Heart right ventricle (tissue), 16 donors: ENCODE measurements at regions not wholly inside any gene's neighbourhood (a gene's known extent, or its start where the extent isn't known, plus 50 kb on each side); places are given as distances from the start of the nearest gene placed in this dataset.

Source experiments
- ATAC-seq, 8 donors: fragments of 200-7000 bp; cut with Tn5 transposase; one replicate each; pipeline ENCODE4 v1.9.1; 2020; ENCODE audit warnings: mild to moderate bottlenecking in 8 of 8, moderate library complexity in 8 of 8, moderate number of reproducible peaks in 1 of 8
- DNase-seq, 2 donors: peaks; one replicate each; pipeline ENCODE4 v3.0.0-alpha.2; 2020
- H3K27ac ChIP-seq, 10 donors: fragments of 200-600 bp; sonication (generic) in 2 of 10; one replicate each; pipeline versions ENCODE4 v1.5.0 to v1.8.0; 2020 to 2022; ENCODE audit warnings: mild to moderate bottlenecking in 3 of 10
- H3K27me3 ChIP-seq, 7 donors: fragments of 200-600 bp; one replicate each; pipeline ENCODE4 v1.8.0; 2021 to 2022; ENCODE audit warnings: mild to moderate bottlenecking in 2 of 7
- H3K36me3 ChIP-seq, 9 donors: fragments of 200-600 bp; sonication (generic) in 1 of 9; one replicate each; pipeline versions ENCODE4 v1.5.0 to v1.8.0; 2020 to 2022; ENCODE audit warnings: mild to moderate bottlenecking in 2 of 9
- H3K4me1 ChIP-seq, 9 donors: fragments of 200-600 bp; sonication (generic) in 1 of 9; one replicate each; pipeline versions ENCODE4 v1.5.0 to v1.8.0; 2020 to 2022; ENCODE audit warnings: mild to moderate bottlenecking in 4 of 9
- H3K4me3 ChIP-seq, 10 donors: fragments of 200-600 bp; sonication (generic) in 2 of 10; one replicate each; pipeline versions ENCODE4 v1.5.0 to v1.8.0; 2020 to 2022; ENCODE audit warnings: mild to moderate bottlenecking in 7 of 10, moderate library complexity in 2 of 10
- H3K9me3 ChIP-seq, 11 donors: fragments of 200-600 bp in 10 of 11; sonication (generic) in 2 of 11; one replicate each; pipeline versions ENCODE4 v1.5.0 to v1.8.0; 2013 to 2022; ENCODE audit warnings: mild to moderate bottlenecking in 2 of 11, control low read depth in 1 of 11, moderate library complexity in 1 of 11
- CTCF ChIP-seq, 9 donors: fragments of 200-600 bp; sonication (generic) in 2 of 9; IDR thresholded peaks; one replicate each; pipeline versions ENCODE4 v1.5.0 to v1.8.0; 2021 to 2022; ENCODE audit warnings: antibody characterized with exemption in 9 of 9, mild to moderate bottlenecking in 5 of 9, moderate library complexity in 1 of 9
- WGBS, 2 donors: extraction: QIAGEN DNeasy Blood & Tissue Kit; methylation state at CpG; one replicate each; pipeline ENCODE4 v1.1.7; 2013; ENCODE audit warnings: inconsistent platforms in 1 of 2; 5-methylcytosine and 5-hydroxymethylcytosine counted together
- intact Hi-C, 10 donors: fragments of 100-400 bp; cut with DNase I; formaldehyde crosslinking; loops; one replicate each; pipeline versions ENCODE4 v1.11.1 to v1.14.2; 2022
- donor health status: Arrhythmogenic right ventricular cardiomyopathy.
- donor health status: ischemic (EF 13 %, LVEDD 7.1; RV severe dilation, severe dysfunction).
- donor health status: healthy with polysubstance abuse.
- donor health status: DM: no; HTN: yes; CAD: no.
- donor health status: DM: no; HTN: no; CAD: no.
- donor health status: ischemic (EF 25% LVEDD 6.9; RV normal size, moderate dysfunction).
- donor health status: ischemic (EF 25% LVEDD 5.7; RV mildly dilated, moderate dysfunction).
- donor health status: healthy.
- donor health status: DM: yes; HTN: yes; CAD: no.
- donor health status: Ischemic cardiomyopathy.
- donor health status: ischemic (EF 35%, LVEDD 5.7; RV mildly dilated, moderate dysfunction).
- donor health status: nonischemic (EF 11% LVEDD 7.7; RV severe dilation, severe dysfunction).
- donor health status: DM: yes; HTN: yes; CAD: no.
- donor health status: PGD.
- donor health status: ischemic (EF 29% LVEDD 5.4; RV normal size, mild dysfunction).
- donor health status: nonischemic (EF 23%, LVEDD 6.1; RV moderate dilation, normal function).

- DNase-seq (peak in 1 of 2 donors; percentile 42), ATAC-seq (peak in 3 of 8 donors; percentile 20 to 65 (median 57))
- H3K9me3 ChIP-seq = no peaks in the 10 kb centered on the region
- peaks cover 0 to 46% (median 8%) of the 10 kb centered on the region in 7 donors for H3K27me3 ChIP-seq
- no peak for TF ChIP-seq CTCF (IDR thresholded peaks at IDR 0.05)
- intact Hi-C loops = loop anchor here in 6 of 10 donors (2.0 to 10.0 kb wide), 8 partner anchors 81 to 405 kb away; partner anchors contain the start of gene PDE10A (in 2 of the 6)
- H3K4me1 ChIP-seq = peaks cover 2 to 26% (median 16%) of the 10 kb centered on the region in 9 donors
- peak overlapping the region in 1 of 10 donors; percentile 44 for H3K4me3 ChIP-seq
- WGBS, 2 donors = 64 to 75% methylated on average over 14 of the region's 14 CpGs
- peak overlapping the region in 5 of 10 donors; percentile 40 to 65 (median 54) for H3K27ac ChIP-seq
- H3K36me3 ChIP-seq = no peaks in the 10 kb centered on the region
Measured at GRCh38 chr6:165847407-165848085, 184.5 kb upstream of the PDE10A start.

GRCh38 chr6:165846123-165846966 lies 183.3 kb upstream of the PDE10A start:
- Histone ChIP-seq H3K4me1 (peaks cover 2 to 26% (median 16%) of the 10 kb centered on the region in 9 donors), H3K36me3 (no peaks in the 10 kb centered on the region), H3K9me3 (no peaks in the 10 kb centered on the region), H3K27ac (peak overlapping the region in 9 of 10 donors; percentile 20 to 65 (median 54)), H3K27me3 (peaks cover 0 to 34% (median 5%) of the 10 kb centered on the region in 7 donors), H3K4me3 (peak overlapping the region in 9 of 10 donors; percentile 1 to 52 (median 41))
- no peak for DNase-seq
- peak in 4 of 8 donors; percentile 20 to 60 (median 54) for ATAC-seq
- intact Hi-C loops = loop anchor here in 6 of 10 donors (2.0 to 10.0 kb wide), 7 partner anchors 80 to 404 kb away; partner anchors contain the start of gene PDE10A (in 2 of the 6)
- 44 to 67% methylated on average over 22 of the region's 22 CpGs for WGBS, 2 donors
- TF ChIP-seq CTCF (IDR thresholded peaks at IDR 0.05) = no peak

GRCh38 chr6:165845493-165845892 lies 182.5 kb upstream of the PDE10A start:
- Histone ChIP-seq H3K27me3 (peaks cover 0 to 29% (median 0%) of the 10 kb centered on the region in 7 donors), H3K9me3 (no peaks in the 10 kb centered on the region), H3K27ac (no peak overlapping the region), H3K4me3 (no peak overlapping the region), H3K4me1 (peaks cover 2 to 26% (median 16%) of the 10 kb centered on the region in 9 donors), H3K36me3 (no peaks in the 10 kb centered on the region)
- ATAC-seq (no peak), DNase-seq (no peak)
- intact Hi-C loops = loop anchor here in 5 of 10 donors (5.0 to 10.0 kb wide), 6 partner anchors 81 to 403 kb away; partner anchors contain the start of gene PDE10A (in 2 of the 5)
- 85 to 88% methylated on average over 3 of the region's 3 CpGs for WGBS, 2 donors
- TF ChIP-seq CTCF (IDR thresholded peaks at IDR 0.05) = no peak

GRCh38 chr6:165844801-165845364 lies 181.8 kb upstream of the PDE10A start:
- Histone ChIP-seq H3K9me3 (no peaks in the 10 kb centered on the region), H3K4me3 (no peak overlapping the region), H3K36me3 (no peaks in the 10 kb centered on the region), H3K27ac (no peak overlapping the region), H3K4me1 (peaks cover 0 to 20% (median 12%) of the 10 kb centered on the region in 9 donors), H3K27me3 (peaks cover 0 to 25% (median 0%) of the 10 kb centered on the region in 7 donors)
- 92 to 95% methylated on average over 4 of the region's 4 CpGs for WGBS, 2 donors
- no peak for TF ChIP-seq CTCF (IDR thresholded peaks at IDR 0.05)
- intact Hi-C loops = loop anchor here in 5 of 10 donors (5.0 to 10.0 kb wide), 6 partner anchors 80 to 403 kb away; partner anchors contain the start of gene PDE10A (in 2 of the 5)
- ATAC-seq (no peak), DNase-seq (no peak)
